ENCODE measurements at regions not wholly inside any gene's neighbourhood (a gene's known extent, or its start where the extent isn't known, plus 50 kb on each side); places are given as distances from the start of the nearest gene placed in this dataset.

- TF ChIP-seq POLR2AphosphoS5 (IDR thresholded peaks at IDR 0.05; ENCODE audit: insufficient read depth, low read depth, low read length) = no peak
- TF ChIP-seq MYC (IDR thresholded peaks at IDR 0.05; ENCODE audit: low read depth, low read length) = no peak
Measured at GRCh38 chr3:6438031-6438430, 422.9 kb upstream of the GRM7 start.

All from endothelial cell of umbilical vein (primary cell).